ENCODE measurements at regions not wholly inside any gene's neighbourhood (a gene's known extent, or its start where the extent isn't known, plus 50 kb on each side); places are given as distances from the start of the nearest gene placed in this dataset.
"Not testable (repeated sequence)": the region's sequence is repeated elsewhere in the genome, so short reads cannot be mapped to it uniquely, and the experiment has no call there.

DNA sequence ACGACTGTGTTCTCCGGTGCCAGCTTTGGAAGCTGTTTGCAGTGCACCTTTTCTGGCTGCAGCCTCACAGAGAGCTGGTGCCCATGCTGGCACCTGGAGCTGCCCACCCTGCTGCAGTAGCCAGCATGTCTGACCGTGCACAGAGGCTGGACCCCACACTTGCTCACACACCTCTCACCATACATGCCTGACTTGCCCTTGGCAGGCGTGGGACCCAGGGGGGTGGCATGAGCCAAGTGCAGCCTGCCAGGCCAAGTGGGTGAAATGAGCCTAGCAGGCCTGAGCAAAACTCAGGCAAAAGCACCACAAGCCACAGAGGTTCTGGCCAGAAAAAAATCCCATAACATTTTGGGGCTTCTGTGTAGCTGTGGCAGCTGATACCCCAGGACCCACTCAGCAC is 258.8 kb downstream of the XPNPEP1 start:
- no peaks in the 10 kb centered on the region for H3K27me3 ChIP-seq
- intact Hi-C loops (cut with DNase I), result no loop called here
- no peak for TF ChIP-seq EP300 (IDR thresholded peaks at IDR 0.05)
- TF ChIP-seq POLR2AphosphoS5 (IDR thresholded peaks at IDR 0.05), result no peak
- no peak for TF ChIP-seq POLR2A (IDR thresholded peaks at IDR 0.05; ENCODE audit: low read depth)
- TF ChIP-seq, protein P1, sequence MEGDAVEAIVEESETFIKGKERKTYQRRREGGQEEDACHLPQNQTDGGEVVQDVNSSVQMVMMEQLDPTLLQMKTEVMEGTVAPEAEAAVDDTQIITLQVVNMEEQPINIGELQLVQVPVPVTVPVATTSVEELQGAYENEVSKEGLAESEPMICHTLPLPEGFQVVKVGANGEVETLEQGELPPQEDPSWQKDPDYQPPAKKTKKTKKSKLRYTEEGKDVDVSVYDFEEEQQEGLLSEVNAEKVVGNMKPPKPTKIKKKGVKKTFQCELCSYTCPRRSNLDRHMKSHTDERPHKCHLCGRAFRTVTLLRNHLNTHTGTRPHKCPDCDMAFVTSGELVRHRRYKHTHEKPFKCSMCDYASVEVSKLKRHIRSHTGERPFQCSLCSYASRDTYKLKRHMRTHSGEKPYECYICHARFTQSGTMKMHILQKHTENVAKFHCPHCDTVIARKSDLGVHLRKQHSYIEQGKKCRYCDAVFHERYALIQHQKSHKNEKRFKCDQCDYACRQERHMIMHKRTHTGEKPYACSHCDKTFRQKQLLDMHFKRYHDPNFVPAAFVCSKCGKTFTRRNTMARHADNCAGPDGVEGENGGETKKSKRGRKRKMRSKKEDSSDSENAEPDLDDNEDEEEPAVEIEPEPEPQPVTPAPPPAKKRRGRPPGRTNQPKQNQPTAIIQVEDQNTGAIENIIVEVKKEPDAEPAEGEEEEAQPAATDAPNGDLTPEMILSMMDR (IDR thresholded peaks at IDR 0.05), result no peak
- H3K36me3 ChIP-seq, result no peaks in the 10 kb centered on the region
- no peak for DNase-seq (ENCODE audit: extremely low spot score)
- no peaks in the 10 kb centered on the region for H3K9me3 ChIP-seq
- 84% methylated on average over 4 of the region's 4 CpGs for WGBS
- peaks cover 0 to 5% (median 0%) of the 10 kb centered on the region in 4 donors for H3K4me1 ChIP-seq
- no peak overlapping the region for H3K27ac ChIP-seq (replicated peaks in 1 of 4)
- no peak overlapping the region for H3K4me3 ChIP-seq

DNA sequence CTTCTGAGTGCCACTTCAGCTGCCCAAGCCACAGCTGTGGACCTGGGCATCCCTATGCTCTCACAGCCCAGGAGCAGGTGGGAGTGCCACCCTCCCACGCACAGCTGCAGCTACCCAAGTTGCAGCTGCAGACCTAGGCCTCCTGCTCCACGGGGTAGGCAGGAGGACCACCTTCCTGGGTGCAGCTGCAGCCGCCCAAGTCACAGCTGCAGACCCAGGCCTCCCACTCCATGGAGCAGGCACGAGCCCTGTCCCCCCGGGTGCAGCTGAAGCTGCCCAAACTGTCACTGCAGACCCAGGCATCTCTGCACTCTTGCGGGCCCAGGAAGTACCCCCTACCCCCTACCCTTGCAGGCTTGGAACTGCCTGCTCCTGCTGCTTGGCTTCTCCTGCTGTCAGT is 260.2 kb downstream of the XPNPEP1 start:
- DNase-seq (ENCODE audit: extremely low spot score), result no peak
- no peaks in the 10 kb centered on the region for H3K9me3 ChIP-seq
- H3K4me3 ChIP-seq, result no peak overlapping the region
- H3K27ac ChIP-seq (replicated peaks in 1 of 4), result no peak overlapping the region
- no peaks in the 10 kb centered on the region for H3K27me3 ChIP-seq
- intact Hi-C loops (cut with DNase I), result no loop called here
- no peaks in the 10 kb centered on the region for H3K36me3 ChIP-seq
- H3K4me1 ChIP-seq, result peaks cover 0 to 5% (median 0%) of the 10 kb centered on the region in 4 donors
- 83% methylated on average over 2 of the region's 6 CpGs for WGBS
- TF ChIP-seq, protein P1 (IDR thresholded peaks at IDR 0.05), result no peak

DNA sequence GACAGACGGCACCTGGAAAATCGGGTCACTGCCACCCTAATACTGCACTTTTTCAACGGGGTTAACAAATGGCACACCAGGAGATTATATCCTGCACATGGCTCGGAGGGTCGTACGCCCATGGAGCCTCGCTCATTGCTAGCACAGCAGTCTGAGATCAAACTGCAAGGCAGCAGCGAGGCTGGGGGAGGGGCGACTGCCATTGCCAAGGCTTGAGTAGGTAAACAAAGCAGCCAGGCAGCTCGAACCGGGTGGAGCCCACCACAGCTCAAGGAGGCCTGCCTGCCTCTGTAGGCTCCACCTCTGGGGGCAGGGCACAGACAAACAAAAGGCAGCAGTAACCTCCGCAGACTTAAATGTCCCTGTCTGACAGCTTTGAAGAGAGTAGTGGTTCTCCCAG is 270.7 kb downstream of the XPNPEP1 start:
- H3K9me3 ChIP-seq; H3K36me3 ChIP-seq; intact Hi-C loops (cut with DNase I); H3K4me1 ChIP-seq; H3K27me3 ChIP-seq; H3K4me3 ChIP-seq; DNase-seq (ENCODE audit: extremely low spot score); H3K27ac ChIP-seq (replicated peaks in 1 of 4): not testable (repeated sequence)
- 82% methylated on average over 11 of the region's 12 CpGs for WGBS

DNA sequence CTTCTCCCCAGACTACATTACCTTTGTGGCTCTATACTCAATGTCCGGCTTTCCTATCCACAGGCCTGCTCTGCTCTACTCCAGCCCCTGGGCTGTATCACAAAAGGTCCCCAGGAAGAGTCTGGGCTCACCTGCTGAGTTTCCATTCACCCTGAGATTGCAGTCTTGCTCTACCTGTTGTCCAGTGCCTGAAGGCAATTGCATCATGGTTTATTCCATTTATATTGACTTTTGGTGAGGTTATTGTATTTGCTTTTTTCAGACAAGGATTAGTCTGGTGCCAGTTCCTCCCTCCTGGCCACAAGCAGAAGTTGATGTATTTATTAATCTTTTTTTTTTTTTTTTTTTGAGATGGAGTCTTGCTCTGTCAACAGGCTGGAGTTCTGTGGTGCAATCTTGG is 273.1 kb downstream of the XPNPEP1 start:
- intact Hi-C loops (cut with DNase I), result no loop called here
- no peak for DNase-seq (ENCODE audit: extremely low spot score)

DNA sequence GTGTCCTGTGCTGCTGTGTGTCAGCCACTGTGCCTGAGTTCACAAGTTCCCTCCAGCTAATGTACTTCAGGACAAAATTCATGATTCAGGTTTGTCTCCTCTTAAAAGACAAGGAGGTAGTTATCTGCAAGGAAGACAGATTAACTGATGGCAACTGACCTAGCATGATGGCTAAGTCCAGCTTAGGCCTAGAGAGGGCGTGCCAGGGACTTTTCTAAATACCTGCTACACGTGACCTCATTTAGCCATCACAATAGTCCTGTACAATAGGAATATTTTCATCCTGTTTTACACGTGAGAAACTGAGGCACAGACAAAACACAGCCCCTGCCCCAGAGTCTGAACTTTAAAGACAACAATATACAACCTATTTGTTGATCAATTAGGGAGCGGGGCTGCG is 275.7 kb downstream of the XPNPEP1 start:
- intact Hi-C loops (cut with DNase I), result no loop called here
- TF ChIP-seq POLR2A (IDR thresholded peaks at IDR 0.05; ENCODE audit: low read depth) (no peak), EP300 (IDR thresholded peaks at IDR 0.05) (no peak), POLR2AphosphoS5 (IDR thresholded peaks at IDR 0.05) (no peak)
- TF ChIP-seq, protein P1 (IDR thresholded peaks at IDR 0.05), result no peak
- no peaks in the 10 kb centered on the region for H3K9me3 ChIP-seq
- WGBS, result 63% methylated on average over 5 of the region's 5 CpGs
- no peak overlapping the region for H3K4me3 ChIP-seq
- H3K36me3 ChIP-seq, result no peaks in the 10 kb centered on the region
- no peaks in the 10 kb centered on the region for H3K27me3 ChIP-seq
- H3K4me1 ChIP-seq, result no peaks in the 10 kb centered on the region
- no peak for DNase-seq (ENCODE audit: extremely low spot score)
- H3K27ac ChIP-seq (replicated peaks in 1 of 4), result no peak overlapping the region

More for the DNA sequence above, 273.1 kb downstream of the XPNPEP1 start:
- Histone ChIP-seq H3K4me3 (no peak overlapping the region), H3K27ac (replicated peaks in 1 of 4) (no peak overlapping the region), H3K9me3 (no peaks in the 10 kb centered on the region), H3K36me3 (no peaks in the 10 kb centered on the region), H3K4me1 (no peaks in the 10 kb centered on the region), H3K27me3 (no peaks in the 10 kb centered on the region)
- TF ChIP-seq, protein P1 (IDR thresholded peaks at IDR 0.05), result no peak
- no peak for TF ChIP-seq POLR2AphosphoS5 (IDR thresholded peaks at IDR 0.05)
- no peak for TF ChIP-seq EP300 (IDR thresholded peaks at IDR 0.05)
- no peak for TF ChIP-seq POLR2A (IDR thresholded peaks at IDR 0.05; ENCODE audit: low read depth)
- 82% methylated on average over 1 of the region's 1 CpG for WGBS
